ENCODE measurements at regions not wholly inside any gene's neighbourhood (a gene's known extent, or its start where the extent isn't known, plus 50 kb on each side); places are given as distances from the start of the nearest gene placed in this dataset.

- DNase-seq (ENCODE audit: low spot score) = no peak
Measured at GRCh38 chr3:18675197-18675596, 250.1 kb upstream of the SATB1 start.

- no peak for DNase-seq (ENCODE audit: low spot score)
Measured at GRCh38 chr3:18672561-18672960, 247.4 kb upstream of the SATB1 start.

GRCh38 chr3:18670759-18671158 lies 245.6 kb upstream of the SATB1 start:
- no peak for DNase-seq (ENCODE audit: low spot score)

- DNase-seq (ENCODE audit: low spot score) = no peak
Measured at GRCh38 chr3:18669374-18669773, 244.2 kb upstream of the SATB1 start.

- DNase-seq (ENCODE audit: low spot score) = no peak
Measured at GRCh38 chr3:18667552-18667951, 242.4 kb upstream of the SATB1 start.

GRCh38 chr3:18666655-18667054 lies 241.5 kb upstream of the SATB1 start:
- no peak for DNase-seq (ENCODE audit: low spot score)

GRCh38 chr3:18660059-18660458 lies 234.9 kb upstream of the SATB1 start:
- DNase-seq (ENCODE audit: low spot score) = no peak

- DNase-seq (ENCODE audit: low spot score) = no peak
Measured at GRCh38 chr3:18657858-18658820, 233.0 kb upstream of the SATB1 start.

GRCh38 chr3:18656866-18657265 lies 231.7 kb upstream of the SATB1 start:
- DNase-seq (ENCODE audit: low spot score) = no peak

GRCh38 chr3:18656410-18656809 lies 231.3 kb upstream of the SATB1 start:
- no peak for DNase-seq (ENCODE audit: low spot score)

- DNase-seq (ENCODE audit: low spot score) = no peak
Measured at GRCh38 chr3:18655827-18656226, 230.7 kb upstream of the SATB1 start.

- no peak for DNase-seq (ENCODE audit: low spot score)
Measured at GRCh38 chr3:18652781-18653180, 227.6 kb upstream of the SATB1 start.

- DNase-seq (ENCODE audit: low spot score) = no peak
Measured at GRCh38 chr3:18650731-18651130, 225.6 kb upstream of the SATB1 start.

GRCh38 chr3:18649666-18650363 lies 224.7 kb upstream of the SATB1 start:
- DNase-seq (ENCODE audit: low spot score) = no peak

GRCh38 chr3:18648868-18649462 lies 223.8 kb upstream of the SATB1 start:
- DNase-seq (ENCODE audit: low spot score) = no peak

GRCh38 chr3:18648159-18648558 lies 223.0 kb upstream of the SATB1 start:
- no peak for DNase-seq (ENCODE audit: low spot score)

GRCh38 chr3:18645619-18646018 lies 220.5 kb upstream of the SATB1 start:
- DNase-seq (ENCODE audit: low spot score) = no peak

- no peak for DNase-seq (ENCODE audit: low spot score)
Measured at GRCh38 chr3:18643281-18643680, 218.1 kb upstream of the SATB1 start.

- DNase-seq (ENCODE audit: low spot score) = no peak
Measured at GRCh38 chr3:18641916-18642315, 216.8 kb upstream of the SATB1 start.

GRCh38 chr3:18635215-18635614 lies 210.1 kb upstream of the SATB1 start:
- DNase-seq (ENCODE audit: low spot score) = no peak

GRCh38 chr3:18634461-18634860 lies 209.3 kb upstream of the SATB1 start:
- DNase-seq (ENCODE audit: low spot score) = no peak

GRCh38 chr3:18633002-18633401 lies 207.9 kb upstream of the SATB1 start:
- no peak for DNase-seq (ENCODE audit: low spot score)

GRCh38 chr3:18630295-18630694 lies 205.2 kb upstream of the SATB1 start:
- DNase-seq (ENCODE audit: low spot score) = no peak

Measured in AG08396 (cell line).